ENCODE measurements at regions not wholly inside any gene's neighbourhood (a gene's known extent, or its start where the extent isn't known, plus 50 kb on each side); places are given as distances from the start of the nearest gene placed in this dataset.

DNA sequence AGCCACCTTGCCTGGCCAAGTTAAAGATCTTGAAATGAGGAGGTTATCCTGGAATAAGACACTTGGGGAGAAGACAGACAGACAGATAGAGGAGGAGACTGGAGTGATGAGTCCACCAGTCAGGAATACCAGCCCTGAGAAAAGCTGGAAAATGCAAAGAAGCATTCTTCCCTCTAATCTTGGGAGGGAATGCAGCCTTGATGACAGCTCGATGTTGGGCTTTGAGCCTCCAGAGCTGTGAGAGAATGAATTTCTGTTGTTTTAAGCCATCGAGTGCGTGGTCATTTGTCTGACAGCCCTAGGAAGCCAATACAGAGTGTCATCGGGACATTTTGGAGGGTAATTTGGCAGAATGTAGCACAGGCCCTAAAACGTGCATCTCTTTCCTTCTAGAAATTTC, 199.1 kb upstream of the IER5L start:
- DNase-seq: no peak

DNA sequence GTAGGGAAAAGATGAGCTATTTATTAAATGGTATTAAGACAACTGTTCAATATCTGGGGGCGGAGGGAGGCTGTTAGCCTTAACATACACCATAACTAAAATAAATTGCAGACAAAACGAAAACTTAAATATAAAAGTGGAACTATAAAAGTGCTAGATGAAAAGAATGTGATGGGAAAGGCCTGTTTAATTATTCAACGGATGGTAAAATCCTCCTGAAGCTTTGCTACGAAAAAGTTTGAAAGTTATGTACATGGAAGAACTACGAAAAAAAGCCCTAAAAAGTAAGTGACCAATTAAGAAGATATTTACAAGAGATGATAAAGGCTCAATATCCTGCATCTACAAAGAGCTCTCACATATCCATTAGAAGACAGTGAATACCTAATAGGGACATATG, 197.8 kb upstream of the IER5L start:
- DNase-seq: no peak

DNA sequence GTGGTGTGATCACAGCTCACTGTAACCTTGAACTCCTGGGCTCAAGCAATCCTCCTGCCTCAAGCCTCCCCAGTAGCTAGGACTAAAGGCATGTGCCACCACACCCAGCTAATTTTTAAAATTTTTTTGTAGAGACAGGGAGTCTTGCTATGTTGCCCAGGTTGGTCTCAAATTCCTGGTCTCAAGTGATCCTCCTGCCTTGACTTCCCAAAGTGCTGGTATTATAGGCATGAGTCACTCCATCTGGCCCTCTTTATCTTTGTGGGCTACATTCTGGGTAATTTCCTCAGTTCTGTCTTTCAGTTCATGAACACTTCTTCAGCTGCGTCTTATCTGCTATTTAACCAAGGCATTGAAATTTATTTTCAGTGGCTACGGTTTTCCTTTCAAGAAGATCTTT, 196.6 kb upstream of the IER5L start:
- no peak for DNase-seq

DNA sequence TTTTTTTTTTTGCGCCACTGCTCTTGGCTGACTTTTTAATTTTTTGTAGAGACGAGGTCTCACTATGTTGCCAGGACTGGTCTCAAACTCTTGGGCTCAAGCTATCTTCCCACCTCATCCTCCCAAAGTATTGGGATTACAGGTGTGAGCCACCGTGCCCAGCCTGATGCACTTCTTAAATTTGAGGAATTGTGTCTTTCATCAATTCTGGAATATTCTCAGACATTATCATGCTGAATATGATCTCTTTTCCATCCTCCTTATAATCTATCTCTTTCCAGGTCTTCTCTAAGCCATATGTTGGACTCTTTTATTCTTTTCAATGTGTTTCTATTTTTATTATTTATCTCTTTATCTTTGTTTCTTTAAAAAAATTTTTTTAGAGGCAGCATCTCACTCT, 196.2 kb upstream of the IER5L start:
- no peak for DNase-seq

DNA sequence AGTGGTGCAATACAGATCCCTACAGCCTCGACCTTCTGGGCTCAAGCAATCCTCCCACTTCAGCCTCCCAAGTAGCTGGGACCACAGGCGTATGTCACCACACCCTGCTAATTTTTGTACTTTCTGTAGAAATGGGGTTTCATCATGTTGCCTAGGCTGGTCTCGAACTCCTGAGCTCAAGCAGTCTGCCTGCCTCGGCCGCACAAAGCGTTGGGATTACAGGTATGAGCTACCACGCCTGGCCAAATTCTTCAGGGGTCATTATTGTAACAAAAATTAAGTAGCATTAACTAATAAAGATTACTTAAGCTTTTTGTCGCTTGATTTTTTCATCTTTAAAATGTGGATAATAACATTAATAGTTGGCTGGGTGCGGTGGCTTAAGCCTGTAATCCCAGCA, 195.3 kb upstream of the IER5L start:
- no peak for DNase-seq

DNA sequence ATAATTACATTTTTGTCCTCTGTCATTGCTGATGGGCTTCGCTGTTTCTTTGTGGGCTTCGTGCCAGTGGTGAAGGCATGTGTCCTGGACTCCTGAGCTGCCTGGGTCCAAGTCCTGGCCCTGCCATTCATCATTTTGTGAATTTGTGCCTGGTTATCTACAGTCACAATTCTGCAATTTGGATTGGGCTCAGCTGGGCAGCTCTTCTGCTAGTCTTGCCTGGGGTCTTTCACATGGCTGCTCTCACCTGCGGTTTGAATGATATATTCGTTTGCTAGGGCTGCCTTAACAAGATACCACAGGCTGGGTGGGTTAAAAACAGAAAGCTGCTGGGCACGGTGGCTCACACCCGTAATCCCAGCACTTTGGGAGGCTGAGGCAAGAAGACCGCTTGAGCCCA, 192.7 kb upstream of the IER5L start:
- no peak for DNase-seq

DNA sequence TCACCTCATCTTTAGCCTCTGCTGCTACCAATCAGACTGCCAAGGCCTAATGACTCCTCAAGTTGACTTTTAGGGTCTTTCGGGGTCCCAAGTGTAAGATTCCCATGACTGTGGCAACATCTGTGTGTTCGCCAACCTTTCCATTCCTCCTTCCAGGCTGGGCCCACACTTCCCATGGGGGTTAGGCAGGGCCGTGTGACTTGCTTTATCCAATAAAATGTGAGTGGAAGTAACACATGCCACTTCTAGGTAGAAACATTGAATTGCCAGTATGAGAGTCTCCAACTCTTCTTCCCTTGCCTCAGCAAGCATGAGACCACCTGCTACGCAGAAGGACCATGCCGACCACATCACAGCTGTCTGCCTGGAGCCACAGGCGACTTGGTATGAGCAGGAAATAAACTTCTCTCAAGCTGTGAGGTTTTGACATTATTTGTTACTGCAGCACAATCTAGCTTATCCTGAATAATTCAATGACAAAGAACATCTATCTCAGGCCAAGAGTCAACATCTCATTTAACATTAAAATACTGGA, 190.4 kb upstream of the IER5L start:
- no peak for DNase-seq

DNA sequence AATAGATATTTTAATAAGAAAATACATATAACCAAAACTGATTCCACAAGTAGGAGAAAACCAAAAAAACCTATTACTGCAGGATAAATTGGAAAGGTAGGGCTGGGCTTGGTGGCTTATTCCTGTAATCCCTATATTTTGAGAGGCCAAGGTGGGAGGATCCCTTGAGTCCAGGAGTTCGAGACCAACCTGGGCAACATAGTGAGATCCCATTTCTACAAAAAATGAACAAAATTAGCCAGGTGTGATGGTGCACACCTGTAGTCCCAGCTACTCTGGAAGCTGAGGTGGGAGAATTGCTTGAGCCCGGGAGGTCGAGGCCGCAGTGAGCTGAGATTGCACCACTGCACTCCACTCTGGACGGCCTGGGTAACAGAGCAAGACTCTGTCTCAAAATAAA, 189.2 kb upstream of the IER5L start:
- no peak for DNase-seq

DNA sequence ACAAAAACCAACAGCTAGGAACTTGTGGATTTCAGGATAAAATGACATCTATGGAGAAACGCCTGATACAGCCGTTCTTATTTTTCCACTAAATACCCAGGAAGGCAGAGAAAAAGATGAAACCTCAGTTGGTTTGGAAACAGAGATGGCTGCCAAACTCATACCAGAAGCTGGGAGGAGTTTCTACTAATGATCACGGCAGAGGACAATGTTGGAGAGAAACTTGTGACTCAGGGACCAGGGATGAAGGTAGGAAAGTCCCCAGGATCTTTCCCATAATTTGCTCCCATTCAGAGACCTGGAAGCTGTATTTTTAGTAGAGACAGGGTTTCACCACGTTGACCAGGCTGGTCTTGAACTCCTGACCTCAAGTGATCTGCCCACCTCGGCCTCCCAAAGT, 187.1 kb upstream of the IER5L start:
- no peak for DNase-seq

DNA sequence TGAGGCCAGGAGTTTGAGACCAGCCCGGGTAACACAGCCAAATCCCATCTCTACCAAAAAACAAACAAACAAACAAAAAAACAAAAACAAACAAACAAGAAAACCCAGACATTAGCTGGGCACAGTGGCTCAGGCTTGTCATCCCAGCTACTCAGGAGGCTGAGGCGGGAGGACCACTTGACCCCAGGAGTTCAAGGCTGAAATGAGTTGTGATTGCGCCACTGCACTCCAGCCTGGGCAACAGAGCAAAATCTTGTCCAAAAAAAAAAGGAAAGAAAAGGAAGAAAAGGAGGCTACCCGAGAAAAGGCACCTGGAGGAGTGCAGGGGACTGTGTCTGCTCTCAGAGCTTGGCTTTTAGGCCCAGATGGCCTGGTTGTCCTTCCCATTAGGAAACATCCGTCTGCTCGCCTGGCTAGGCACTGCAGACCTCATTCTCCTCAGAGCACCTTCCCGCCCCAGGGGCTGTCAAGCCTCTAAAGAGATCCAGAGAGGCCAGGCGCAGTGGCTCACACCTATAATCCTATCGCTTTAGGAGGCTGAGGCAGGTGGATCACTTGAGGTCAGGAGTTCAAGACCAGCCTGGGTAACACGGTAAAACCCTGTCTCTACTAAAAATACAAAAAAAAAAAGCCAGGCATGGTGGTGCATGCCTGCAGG, 185.3 kb upstream of the IER5L start:
- DNase-seq: no peak

DNA sequence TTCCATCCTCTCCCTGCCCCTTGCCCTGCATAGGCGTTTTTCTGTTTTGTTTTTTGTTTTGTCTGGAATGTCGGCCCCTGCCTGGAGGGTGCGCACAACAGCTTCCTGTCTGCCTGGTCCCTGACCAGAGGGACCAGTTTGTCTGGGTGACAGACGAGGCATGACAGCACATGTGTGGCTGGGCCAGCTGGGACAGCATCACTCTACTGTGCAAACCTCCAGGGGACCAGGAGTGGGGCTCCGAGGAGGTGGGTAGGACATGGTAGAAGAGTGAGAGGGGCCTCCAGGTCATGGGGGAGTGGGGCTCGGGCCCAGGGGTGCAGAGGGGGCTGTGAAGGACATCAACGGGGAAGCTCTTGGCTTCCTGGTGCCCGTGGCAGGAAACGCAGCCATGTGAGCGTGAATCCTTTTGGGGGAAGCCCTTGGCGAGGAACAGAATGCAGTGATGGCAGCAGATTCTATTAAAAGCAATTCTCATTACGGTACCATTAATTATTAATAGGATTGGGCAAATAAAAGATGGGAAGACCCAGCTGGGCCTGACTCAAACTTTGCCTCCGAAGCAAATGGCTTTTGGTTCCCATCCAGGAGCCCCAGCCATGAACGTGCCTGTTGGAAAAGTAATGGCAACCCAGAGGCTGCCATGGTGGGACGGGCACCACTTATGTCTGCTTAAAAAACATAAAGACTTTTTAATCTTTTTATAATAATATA, 184.4 kb upstream of the IER5L start:
- no peak for DNase-seq

DNA sequence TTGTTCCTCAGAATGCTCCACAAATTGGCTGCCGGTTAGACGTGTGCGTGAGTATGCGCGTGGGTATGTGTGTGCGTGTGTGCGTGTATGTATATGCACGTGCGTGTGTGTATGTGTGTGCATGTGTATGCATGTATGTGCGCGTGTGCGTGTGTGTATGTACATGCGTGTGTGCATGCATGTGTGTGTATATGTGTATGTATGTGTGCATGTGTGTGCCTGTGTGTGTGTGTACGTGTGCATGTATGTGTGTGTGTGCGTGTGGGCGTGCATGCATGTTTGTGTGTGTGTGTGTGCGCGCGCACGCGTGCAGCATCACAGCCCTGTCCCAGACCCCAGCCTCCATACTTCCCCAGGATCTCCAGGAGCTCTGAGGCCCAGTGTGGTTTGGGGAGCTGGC, 183.1 kb upstream of the IER5L start:
- DNase-seq: no peak

DNA sequence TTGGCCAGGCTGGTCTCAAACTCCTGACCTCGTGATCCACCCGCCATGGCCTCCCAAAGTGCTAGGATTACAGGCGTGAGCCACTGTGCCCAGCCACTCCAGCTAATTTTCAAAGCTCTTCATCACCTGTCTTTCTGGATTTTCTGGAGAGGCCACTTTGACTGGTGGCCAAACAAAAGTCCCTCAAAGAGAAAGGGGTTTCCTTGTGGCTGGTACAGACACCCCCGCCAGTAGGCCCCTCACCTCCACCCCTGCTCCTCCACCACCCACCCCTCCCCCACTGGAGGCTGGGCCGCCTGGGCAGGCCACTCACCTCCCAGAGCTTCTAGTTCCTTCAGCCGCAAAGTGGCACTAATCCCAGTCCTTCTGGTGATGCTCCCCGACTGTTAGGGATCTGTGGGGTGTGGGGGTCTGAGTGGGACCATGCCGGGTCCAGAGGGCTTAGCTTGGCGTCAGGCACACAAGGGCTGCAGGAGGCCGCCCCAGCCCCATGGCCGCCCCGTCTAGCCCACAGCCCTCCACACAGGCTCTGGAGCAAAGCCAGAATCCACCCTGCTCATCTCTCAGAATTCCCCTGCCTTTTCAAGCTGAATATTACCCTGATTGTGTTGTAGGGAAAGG, 182.0 kb upstream of the IER5L start:
- DNase-seq: no peak

DNA sequence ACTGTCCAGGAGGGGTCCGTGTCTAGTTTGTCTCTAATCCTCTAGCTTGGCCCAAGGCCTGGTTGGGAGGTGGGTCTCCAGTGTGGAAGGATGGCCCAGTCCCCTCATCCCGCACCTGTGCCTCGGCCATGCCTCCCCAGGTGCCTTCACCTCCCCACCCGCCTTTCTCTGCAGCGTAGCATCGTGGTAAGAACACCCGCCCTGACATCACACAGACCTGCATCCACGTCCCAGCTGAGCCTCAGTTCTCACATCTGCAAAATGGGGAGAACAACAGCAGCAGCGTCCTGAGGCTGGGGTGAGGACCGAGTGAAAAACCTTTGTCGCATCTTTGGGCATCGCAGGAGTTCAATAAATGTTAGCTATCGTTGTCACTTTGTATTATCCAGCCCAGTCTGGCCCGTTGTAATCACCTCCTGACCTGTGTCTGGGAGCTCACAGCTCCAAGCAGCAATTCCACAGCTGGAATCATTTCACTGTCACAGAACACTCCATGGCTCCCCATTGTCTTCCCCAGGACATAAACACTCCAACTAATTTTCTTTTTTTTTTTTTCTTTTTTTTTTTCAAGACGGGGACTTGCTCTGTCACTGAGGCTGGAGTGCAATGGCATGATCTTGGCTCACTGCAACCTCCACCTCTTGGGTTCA, 181.2 kb upstream of the IER5L start:
- DNase-seq: no peak

DNA sequence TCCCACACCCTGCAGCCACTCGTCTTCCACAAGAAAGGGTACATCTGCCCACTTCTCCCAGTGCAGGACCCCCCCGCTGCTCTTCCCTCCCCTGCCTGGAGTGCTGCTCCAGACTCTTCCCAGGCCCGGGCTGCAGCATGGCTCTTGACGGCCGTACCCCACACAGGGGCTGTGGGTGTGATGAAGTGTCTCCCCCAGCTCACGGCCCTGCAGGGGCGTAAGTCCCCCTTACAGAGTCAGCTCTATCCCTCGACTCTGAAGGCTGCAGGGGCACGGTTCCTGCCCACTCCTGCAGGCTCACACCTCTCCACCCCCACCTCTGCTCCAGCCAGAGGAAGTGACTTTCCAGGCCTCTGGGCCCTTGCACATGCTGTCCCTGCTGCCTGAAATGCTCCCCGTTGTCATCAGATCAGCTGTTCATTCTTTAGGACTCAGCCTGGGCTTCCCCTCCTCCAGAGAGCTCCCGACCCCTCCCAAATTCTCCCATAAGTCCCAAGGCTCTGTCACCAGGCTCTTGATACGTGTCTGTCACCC, 180.6 kb upstream of the IER5L start:
- no peak for DNase-seq

DNA sequence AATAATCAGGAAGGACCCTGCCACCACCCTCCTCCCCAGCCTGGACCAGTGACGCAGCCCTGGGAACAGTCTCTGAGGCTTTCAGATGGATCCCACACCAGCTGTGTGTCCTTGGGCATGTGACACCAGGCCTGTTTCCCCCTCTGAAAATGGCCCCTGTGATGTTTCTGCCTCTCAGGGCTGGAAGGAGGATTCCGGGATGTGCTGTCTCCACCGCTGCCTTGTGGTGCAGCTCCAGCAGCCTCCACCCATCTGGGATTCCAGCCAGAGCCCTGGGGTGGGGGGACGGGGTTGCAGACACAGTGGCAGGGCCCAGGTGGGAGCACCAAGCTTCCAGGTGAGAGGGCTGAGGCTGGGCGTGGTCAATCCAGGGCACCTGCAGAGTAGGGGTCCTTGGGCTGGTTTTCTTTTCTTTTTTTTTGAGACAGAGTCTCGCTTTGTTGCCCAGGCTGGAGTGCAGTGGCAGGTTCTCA, 179.7 kb upstream of the IER5L start:
- DNase-seq: no peak

DNA sequence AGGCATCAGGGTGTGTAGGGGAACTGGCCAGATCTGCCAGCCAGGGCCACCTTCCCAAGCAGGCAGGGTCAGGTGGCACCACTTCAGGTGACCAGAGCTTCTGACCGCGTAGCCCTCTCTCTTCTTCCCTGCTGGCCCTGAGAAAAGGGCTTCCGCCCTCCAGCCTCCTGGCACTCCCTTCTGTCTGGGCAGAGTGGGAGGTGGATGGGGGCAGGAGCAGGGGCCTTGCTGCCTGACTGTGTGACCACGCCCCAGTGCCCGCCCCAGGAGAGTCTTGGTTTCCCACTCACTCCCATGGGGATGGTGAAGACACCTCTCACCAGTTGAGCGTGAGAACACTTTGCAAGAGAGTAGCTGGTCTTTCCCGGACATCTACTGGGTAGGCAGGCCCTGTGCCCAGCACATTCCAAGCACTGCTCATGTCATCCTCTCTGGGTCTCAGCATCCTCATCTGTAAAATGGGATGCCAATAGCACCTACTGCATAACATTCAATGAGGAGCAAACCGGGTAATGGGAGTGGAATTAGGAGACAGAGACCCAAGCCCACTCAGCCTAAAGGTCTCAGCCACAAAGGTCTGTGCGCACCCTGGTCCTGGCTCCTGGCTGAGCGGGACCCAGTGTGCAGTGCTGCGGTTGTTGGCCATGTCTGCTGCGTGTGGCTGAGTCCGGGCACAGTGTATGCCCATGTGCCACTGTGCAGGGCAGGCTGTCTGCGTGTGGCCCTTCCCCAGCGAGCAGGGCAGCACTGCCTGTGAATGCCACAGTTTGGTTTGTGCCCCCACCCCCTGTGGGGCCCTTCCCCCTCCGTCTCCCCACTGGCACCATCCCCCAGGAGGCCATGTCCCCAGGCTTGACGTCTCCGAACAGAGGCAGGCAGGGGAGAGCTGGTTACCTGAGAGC, 179.1 kb upstream of the IER5L start:
- no peak for DNase-seq

DNA sequence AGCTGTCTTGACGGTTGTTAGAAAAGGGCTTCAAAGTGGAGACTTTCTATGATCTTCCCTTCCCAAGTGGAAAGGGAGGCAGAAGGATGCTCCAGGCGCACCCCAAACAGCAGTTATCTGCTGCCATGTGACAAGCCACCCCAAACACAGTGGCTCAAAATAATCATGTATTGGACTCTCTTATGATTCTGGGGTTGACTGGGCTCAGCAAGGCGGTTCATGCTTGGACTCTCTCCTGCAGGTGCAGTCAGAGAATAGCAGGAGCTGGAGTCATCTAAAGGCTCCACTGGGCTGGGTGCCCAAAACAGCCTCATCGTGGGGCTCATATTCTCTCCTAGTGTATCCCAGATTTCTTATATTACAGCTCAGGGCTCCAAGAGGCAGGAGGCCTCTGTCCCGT, 177.6 kb upstream of the IER5L start:
- DNase-seq: no peak

DNA sequence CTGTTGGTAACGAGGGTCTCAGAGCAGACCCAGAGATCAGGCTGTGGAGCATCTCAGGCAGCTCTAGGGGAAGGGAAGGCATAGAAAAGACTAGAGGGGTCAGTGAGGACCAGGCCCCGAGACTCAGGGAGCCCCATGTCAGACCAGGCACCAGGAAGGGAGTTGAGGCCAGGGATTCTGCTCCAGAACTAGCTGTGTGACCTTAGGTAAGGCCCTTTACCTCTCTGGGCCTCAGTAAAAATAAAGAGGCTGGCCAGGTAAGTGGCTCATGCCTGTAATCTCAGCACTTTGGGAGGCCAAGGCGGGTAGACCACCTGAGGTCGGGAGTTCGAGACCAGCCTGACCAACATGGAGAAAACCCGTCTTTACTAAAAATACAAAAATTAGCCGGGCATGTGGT, 176.4 kb upstream of the IER5L start:
- DNase-seq: no peak

DNA sequence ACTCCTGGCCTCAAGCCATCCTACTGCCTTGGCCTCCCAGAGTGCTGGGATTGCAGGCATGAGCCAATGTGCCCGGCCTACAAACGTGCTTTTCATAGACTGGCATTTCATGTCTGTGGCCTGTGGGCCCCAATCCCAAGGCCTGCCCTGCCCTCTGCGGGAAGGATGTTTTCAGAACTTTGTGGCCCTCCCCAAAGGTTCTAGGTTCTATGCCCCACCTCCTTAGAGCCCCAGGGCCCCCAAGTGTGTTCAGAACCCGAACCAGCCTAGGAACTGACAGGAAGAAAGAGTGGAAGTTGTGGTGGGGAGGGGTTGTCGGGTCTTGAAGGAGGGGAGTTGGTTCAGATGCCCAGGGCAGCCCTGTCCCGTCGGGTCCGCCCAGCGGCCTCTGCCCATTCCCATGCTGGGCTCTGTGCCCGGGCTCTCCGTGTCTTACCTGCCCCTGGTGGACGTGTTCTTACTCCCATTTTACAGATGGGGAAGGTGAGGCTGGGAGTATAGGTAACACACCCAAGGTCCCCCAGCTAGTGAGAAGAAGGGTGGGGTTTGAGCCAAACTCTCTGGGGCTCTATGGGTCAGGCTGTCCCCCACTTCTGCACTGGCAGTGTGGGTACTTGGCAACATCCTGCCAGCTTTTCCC, 175.8 kb upstream of the IER5L start:
- no peak for DNase-seq

DNA sequence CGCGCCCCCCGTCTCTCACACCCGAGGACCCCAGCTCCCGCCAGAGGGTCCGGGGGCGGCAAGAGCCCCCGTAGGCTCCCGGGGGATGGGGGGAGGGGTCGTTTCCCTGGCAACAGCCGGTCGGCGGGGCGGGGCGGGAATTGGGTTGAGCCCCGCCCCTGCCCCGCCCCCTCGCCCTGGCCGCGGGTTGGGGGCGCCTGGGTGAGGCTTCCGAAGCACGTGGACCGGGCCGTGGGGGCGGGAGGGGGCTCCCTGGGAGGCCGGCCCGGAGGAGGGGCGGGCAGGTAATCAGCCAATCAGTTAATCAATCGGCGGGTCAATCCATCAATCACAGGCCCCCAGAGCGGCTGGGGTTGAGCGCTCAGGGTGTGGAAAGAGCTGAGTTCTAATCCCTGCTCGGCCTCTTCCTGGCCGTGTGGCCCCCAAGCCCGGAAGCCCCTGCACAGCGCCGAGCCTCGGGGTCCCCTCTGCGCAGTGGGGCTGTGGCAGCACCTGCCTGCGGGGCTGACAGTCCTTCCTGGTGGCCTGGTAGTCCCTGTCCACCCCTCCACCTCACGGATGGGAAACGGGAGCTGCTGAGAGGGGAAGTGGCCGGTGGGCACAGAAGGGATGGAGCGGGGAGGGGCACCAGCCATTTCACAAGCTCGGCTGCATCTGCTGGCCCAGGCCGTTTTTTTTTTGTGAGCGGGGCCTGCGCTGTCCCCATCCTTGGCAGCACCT, 174.2 kb upstream of the IER5L start:
- DNase-seq: no peak

Measured in NCI-H526 treated with DMSO at 0.1 percent for 48 hours (cell line).